Right lobe of liver (tissue), 4 donors: ENCODE measurements at regions not wholly inside any gene's neighbourhood (a gene's known extent, or its start where the extent isn't known, plus 50 kb on each side); places are given as distances from the start of the nearest gene placed in this dataset.

Experiments used
- POLR2A ChIP-seq: fragments of 450-650 bp; IDR thresholded peaks from one replicate; pipeline ENCODE4 v1.6.1; 2017; ENCODE audit warnings: antibody characterized with exemption, mild to moderate bottlenecking
- TF ChIP-seq, protein P1 (sequence below), 4 donors: fragments of 200-600 bp in 3 of 4; fragments of 450-650 bp in 1 of 4; IDR thresholded peaks; one replicate each; pipeline versions ENCODE4 v1.5.1 to v1.8.0; 2016 to 2022; ENCODE audit warnings: antibody characterized with exemption in 4 of 4, mild to moderate bottlenecking in 2 of 4
- donor health status: DM: no; HTN: no; CAD: no.
- donor health status: DM: no; HTN: no; CAD: no.
- donor health status: DM: no; HTN: yes; CAD: no.

- TF ChIP-seq, protein P1, sequence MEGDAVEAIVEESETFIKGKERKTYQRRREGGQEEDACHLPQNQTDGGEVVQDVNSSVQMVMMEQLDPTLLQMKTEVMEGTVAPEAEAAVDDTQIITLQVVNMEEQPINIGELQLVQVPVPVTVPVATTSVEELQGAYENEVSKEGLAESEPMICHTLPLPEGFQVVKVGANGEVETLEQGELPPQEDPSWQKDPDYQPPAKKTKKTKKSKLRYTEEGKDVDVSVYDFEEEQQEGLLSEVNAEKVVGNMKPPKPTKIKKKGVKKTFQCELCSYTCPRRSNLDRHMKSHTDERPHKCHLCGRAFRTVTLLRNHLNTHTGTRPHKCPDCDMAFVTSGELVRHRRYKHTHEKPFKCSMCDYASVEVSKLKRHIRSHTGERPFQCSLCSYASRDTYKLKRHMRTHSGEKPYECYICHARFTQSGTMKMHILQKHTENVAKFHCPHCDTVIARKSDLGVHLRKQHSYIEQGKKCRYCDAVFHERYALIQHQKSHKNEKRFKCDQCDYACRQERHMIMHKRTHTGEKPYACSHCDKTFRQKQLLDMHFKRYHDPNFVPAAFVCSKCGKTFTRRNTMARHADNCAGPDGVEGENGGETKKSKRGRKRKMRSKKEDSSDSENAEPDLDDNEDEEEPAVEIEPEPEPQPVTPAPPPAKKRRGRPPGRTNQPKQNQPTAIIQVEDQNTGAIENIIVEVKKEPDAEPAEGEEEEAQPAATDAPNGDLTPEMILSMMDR (IDR thresholded peaks at IDR 0.05): no peak
- TF ChIP-seq POLR2A: no peak
These were observed 95.0 kb upstream of the SOX3 start for GRCh38 chrX:140599851-140600250.
